Right renal pelvis (tissue), 4 donors: ENCODE measurements at regions not wholly inside any gene's neighbourhood (a gene's known extent, or its start where the extent isn't known, plus 50 kb on each side); places are given as distances from the start of the nearest gene placed in this dataset.

Experiments used
- DNase-seq, 4 donors: peaks; one replicate each; pipeline ENCODE4 v3.0.0-alpha.2; 2013; ENCODE audit warnings: low read depth in 4 of 4, low spot score in 3 of 4, missing footprints in 1 of 4

DNA sequence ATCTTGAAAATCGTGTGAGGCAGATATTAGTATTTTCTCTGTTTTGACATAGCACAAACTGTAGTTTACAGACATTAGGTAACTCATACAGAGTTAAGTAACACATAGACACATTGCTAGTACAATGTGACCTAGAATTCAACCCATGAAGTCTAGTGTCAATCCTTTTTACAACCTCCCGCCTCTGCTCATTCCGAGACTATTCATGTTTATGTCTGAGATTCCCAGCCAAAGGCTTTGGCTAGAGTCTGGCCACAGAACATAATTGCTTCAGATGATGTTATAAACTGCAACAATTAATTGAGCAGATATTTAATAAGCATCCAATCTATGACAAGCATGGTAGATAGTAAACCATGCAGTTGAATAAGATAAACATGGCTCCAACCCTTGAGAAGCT is 841.0 kb downstream of the STIM2 start:
- DNase-seq = no peak

DNA sequence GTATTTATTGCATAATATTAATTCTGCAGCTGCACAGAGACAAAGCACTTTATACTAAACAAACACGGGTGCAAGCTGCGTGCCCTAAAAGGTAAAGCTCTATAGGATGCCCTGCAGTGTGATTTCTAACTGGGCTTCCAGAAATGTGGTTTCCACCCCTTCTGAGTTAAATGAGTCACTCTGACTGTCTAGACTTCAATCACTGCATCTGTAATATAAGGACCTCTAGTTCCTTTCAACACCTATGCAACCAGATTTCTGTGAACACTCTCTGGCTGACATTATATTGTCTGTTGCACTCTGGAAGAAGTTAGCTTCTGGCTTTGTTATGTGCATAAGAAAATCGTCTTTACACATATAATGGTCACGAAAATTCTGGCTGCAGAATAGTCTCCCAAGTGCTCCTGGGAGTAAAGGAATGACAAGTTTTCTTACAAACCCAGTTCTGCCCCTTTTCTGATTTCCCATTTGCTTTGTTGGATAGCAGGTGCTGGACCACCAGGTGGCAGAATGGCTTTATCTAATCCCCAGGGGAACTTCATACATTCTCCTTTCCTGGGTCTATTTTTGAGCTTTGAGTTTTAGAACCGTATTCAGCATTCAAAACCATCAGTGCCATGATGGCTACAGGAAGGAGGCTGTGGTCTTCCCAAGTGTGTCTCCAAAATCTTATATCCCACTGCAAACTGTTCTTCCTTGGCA is 842.2 kb downstream of the STIM2 start:
- no peak for DNase-seq

DNA sequence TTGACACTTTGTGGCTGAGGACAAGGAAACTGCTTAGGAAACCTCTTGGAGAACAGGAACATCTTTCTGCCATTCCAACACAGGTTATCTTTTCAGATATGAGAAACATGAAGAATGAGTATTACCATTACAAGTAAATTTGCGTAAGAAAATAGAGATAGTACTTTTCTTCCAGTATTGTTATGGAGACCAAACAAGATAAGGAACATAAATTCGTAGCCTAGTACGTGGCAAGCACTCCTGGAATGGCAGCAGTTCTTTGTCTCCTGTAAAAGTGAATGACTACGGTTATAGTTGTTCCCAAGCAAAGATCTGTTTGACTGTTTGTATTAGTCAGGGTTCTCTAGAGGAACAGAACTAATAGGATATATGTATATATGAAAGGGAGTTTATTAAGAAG is 843.1 kb downstream of the STIM2 start:
- no peak for DNase-seq

DNA sequence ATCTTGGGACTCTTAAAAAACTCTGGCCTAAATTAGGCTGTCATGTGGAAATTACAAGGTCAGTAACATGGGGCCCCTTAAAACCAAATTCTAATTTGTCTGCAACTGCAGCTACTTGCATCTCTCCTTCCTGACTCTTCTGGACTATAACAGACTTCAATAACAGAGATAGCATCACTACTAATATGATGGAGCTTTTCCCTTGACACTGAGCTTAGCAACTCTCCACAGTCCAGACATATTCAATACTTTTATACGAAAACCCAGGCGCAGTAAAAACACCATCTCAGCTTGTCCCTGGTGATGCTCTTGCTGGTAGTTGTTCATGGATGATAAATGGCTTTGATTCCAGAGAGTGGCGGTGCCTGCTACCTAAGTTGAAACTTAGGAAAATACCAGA is 850.4 kb downstream of the STIM2 start:
- DNase-seq = no peak

DNA sequence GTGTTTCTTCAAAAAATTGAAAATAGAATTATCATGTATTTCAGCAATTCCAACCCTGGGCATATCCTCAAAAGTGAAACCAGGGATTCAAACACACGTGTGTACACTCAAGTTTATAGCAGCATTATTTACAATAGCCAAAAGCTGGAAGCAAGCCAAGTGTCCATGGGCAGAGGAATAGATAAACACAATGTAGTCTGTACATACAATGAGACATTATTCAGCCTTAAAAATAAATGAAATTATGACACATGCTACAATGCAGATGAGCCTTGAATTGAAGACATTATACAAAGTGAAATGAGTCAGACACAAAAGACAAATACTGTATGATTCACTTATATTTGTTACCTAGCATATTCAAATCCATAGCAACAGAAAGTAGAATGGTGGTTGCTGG is 853.4 kb downstream of the STIM2 start:
- no peak for DNase-seq

DNA sequence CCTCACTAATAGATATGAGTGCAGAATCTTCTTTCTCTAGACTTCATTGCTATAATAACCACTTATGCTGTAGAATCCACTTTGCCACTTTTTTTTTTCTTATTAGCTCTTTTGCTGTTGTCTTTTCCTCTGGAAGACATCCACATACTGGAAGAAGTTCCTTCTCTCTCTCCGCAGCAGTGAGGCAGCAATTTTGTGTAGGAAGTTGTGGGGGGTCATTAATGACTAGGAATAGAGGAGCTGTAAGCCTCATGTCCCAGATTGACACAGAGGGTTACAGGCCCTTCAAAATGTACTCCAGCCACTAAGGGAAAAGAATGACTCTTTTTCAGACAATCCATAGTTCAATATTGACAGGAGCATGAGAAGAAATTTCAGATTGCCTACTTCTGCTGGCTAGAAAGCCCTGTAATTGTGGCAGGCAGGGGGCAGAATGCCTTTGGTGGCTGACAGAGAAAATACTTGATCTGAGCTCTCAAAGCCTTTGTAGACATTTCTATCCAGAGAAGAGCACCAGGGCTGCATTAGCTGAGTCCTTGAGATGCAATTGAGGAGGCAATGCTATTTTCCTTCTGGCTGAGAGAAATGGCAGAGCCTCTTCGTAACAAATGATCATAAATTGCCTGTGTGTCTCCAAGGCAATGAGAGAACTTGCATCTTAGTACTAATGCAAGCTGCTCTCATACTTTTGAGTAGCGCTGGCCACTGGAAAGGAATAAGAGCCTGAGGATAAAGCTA is 856.2 kb downstream of the STIM2 start:
- no peak for DNase-seq

DNA sequence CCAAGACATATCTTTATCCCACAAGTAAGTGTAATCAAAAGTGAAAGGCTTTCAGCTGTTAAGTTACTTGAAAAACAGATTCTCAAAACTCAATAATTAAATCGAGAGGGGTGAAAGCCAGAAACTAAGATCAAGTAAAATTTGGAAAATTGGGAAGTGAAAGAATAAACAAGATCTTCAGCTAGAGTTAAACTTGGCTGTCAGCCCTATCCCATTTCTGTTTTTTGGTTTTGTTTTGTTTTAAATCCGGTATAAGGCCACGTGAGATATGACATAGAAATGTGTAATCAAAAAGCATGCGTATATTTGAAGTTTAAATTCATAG is 856.8 kb downstream of the STIM2 start:
- no peak for DNase-seq

DNA sequence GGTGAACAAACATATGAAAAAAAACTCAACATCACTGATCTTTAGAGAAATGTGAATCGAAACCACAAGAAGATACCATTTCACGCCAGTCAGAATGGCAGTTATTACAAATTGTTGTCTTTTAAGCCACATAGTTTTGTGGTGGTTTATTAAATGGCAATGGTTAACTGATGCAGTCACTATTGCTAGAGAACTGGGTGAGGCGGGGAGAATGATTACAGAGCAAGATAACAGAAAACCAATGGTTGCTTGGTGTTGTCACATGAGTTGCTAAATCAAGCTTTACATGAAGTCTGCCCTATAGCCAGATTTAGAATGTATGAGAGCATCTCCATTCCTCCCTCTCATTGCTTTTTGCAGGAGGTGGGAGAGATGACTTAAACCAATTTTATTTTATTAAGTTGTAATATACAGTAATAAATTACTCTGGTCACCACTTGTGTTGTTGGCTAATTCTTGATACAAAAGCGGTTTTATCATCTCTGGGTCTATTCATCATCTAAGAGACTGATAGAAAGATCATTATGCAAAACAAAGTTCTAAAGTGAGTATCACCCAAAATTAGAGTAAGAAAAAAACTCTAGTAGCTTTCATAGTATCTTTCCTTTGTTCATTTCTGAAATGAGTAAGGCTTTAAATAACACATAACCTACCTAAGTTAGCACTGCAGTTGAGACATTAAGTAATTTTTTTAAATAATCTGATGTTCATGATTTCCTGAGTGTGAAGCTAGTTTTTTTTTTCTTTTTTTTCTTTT is 859.5 kb downstream of the STIM2 start:
- DNase-seq = no peak

DNA sequence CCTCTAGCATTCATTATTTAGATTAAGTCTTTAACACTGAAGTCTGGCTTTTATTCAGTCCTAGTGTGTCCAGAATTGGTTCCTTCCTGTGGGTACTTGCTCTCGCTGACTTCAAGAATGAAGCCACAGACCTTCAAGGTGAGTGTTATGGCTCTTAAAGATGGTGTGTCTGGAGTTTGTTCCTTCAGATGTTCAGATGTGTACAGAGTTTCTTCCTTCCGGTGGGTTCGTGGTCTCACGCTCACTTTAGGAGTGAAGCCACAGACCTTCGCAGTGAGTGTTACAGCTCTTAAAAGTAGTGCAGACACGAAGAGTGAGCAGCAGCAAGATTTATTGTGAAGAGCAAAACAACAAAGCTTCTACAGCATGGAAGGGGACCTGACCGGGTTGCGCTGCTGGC is 860.6 kb downstream of the STIM2 start:
- DNase-seq = no peak

DNA sequence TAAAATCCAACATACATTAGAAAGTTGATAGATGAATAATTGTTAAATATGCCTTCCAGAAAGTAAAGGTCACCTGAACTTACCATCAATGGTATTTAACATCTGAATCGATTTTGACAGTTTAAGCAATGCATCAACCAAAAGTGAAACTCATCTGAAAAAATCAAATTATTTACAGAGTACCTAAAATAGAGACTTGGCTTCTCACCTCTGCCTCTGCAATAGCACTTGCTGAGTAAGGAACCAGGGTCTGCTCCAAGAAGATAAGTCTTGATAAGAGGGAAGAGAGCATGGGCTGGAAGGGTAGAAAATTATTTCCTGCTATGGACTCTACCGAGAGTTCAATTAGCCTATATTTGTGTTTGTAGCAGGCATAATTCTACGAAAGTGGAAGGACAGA is 868.3 kb downstream of the STIM2 start:
- DNase-seq = no peak

DNA sequence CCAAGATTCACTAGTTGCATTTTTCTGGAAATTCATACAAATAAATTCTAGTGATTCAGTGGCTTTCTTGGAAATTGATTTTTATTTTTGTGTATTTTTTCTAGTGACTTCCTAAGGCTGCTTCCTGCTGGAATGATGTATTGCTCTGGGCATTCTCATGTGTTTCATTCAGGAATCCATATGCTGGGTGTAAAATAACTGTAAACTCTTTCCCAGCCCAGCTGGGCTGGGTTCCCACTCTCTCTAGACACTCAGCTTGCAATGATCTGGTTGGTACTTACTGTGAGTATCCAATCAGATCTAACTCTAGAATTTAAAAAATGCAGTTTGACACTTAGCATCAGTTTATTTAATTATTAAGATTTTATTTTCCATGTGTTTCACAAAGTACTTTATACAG is 882.2 kb downstream of the STIM2 start:
- no peak for DNase-seq

DNA sequence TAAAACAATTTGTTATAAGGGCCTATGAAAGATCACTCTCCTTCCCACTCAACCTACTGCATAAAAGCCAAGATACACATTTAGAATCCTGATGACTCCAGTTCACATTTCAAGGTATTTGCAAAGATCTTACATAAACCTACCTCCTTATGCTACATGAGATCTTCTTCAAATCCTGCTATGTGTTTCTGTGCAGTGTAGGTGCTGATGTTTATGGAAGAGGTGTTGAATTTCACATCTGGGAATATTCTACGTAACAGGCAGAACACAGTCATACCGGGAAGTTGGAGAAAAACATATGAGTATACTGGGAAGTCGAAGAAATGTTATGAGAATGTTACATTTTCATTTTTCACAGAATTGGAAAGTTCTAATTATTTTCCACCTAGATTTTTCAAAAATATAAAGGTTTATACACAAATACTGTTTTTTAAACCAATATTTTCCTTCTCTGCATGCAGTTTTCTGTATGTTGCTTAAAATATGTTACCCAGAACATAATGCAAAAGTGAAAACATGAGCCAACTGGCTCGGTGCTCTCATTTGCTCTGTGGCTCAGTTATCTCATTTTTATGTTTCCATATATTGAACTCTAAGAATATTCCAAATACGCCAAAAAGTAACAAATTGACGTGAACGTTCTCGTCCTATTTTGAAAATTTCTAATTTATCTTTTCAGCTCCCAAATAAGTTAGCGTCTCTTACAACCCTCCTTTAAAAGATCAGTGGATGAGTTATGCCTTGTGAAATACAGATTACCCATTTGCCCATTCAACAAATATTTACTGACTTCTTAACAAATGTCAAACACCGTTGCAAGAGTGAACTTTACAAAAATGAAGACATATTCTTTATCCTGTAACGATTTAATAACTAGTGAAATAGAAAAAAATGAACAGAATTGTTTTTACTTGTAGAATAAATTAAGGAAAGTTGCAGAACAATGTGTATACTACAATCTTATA is 899.3 kb downstream of the STIM2 start:
- no peak for DNase-seq

DNA sequence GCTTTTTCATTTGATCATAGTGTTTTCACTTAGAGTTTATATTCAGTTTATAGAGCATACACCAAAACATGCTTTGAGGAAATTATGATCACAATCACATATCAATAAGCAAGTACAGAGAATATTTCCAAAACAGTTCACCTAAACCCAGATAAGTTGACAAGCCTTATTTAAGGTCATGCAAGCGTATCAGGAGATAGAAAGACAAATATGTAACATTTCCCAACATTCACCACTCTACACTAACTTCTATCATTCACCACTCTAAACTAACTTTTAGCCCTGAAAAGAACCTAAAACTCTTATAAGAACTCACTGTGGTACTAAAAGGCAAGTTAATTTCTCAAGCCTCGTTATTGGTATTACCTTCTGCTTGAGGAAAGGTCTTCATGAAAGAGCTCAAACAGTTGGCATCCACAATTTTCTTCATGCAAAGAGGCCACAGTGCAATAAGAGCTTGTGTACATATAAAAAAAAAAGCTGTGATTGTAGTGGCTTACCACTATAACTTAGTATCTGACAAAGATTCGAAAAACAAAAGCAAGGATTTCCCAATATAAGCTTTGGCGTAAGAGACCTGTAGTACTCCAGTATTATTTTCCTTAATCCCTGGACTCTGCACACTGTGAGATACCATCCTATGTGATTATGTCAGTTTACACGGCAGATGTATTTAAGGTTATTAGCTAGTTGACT is 903.3 kb downstream of the STIM2 start:
- no peak for DNase-seq

DNA sequence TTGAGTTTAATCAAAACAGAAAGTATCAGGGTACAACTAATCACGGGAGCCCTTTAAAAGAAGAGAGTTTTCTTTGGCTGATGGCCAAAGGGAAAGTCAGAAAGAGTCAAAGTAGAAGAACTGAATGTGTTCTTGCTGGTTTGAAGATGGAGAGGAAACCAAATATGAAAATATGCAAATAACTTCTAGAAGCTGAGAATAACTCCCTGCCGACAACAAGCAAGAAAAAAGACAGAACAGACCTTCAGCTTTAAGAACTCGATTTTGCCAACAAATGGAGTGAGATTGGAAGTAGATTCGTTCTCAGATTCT is 903.8 kb downstream of the STIM2 start:
- DNase-seq = no peak

DNA sequence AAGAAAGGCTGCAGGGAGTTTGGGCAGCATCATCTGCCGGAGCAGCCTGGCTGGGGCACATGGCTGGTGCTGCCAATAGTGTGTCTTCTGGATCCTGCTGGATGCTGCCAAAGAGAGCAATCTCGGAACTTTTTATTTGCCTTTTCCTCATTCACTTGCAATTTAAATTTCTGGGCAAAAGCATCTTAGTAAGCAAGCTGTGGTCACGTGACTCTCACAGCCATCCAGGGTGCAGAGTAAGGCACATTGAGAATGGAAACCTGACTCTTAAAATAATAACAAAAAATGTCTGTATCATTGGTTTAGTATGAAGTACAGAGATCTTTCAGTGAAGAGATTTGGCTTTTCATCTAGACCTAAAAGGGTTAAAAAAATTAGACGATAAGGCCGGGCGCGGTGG is 910.3 kb downstream of the STIM2 start:
- no peak for DNase-seq

DNA sequence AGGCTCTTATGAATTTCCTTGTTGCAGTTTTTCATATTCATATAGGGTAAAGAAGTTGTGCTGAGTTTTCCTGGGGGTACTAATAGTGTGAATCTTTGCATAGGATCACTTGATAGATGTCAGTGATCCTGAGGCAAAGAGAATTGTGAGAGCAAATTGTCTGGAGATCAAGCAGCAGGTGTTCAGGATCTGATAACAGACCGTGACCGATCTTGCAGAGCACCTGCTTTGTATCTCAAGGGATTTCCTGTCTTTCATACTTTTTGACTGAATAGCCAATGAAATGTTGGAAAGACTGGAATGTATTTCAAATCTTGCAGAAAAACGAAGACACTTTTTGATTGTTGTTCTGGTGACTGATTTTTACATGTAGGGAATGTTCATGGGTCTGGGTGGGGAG is 914.5 kb downstream of the STIM2 start:
- DNase-seq = no peak

DNA sequence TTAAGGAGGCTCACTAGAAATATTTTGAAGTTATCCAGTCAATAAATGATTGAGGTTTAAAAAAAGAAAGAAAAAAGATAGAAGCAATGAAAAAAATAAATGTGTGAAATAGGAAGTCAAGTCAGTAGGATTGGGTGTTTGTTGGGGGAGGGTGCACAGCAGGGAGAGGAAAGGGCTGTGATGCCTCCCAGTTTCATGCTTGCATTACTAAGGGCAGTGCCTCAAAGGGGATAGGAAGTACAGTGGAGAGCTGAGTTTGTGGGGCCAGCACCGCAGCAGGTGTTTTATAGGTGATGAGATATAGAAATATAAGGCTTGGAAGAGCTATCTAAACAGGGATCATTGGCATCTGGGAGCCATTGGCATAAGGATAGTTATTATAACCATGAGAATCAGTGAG is 919.2 kb downstream of the STIM2 start:
- no peak for DNase-seq

DNA sequence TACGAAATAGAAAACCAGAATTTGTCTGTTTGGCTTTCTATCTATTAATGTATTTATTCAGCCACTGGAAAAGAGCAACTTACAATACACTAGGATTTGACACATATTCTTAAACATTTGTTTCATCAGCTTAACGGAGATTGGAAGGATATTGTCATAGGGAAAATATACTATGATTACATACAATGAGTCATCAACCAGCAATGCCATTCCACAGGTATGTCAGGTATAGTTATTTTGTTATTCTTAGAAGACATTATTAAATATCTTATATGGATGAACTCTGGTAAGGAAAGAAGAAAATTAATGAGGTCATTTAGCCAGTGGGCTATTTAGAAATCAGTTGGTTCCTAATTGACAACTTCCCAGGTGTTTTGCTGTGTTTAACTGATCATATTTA is 926.6 kb downstream of the STIM2 start:
- DNase-seq = no peak

DNA sequence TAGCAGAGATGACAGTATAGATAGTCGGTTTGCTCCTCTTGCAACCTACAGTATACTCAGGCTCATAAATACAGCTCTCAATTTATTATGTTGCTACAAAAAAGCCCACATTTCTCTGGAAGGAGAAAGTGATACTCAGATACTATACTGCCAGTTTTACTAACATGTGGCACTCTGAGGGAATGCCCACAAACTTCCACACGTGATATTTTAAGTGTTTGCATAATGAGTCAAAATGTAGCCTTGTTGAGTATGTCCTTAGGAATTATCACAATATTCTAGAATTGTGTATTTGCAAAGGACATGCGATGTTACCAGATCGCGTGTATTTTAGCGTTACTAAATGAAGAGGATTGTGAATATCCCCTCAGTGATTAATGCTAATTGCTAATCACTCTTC is 929.1 kb downstream of the STIM2 start:
- DNase-seq = no peak

DNA sequence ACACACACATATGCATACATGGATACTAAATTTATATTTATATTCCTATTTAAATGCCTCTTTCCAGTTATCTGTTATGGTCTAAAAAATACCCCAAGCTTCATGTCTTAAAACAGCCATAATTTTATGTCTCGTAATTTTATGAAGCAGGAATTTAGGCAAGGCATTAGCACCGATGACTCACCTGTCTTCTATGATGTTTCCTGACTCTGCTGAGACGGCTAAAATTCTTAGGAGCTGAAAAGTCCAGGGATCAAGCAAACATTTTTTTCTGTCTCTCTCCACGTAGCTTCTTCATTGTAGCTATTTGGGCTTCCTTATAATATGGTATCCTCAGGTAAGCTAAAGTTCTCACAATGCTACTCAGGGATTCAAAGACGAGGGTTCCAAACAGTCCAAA is 930.3 kb downstream of the STIM2 start:
- no peak for DNase-seq
